ENCODE measurements at regions not wholly inside any gene's neighbourhood (a gene's known extent, or its start where the extent isn't known, plus 50 kb on each side); places are given as distances from the start of the nearest gene placed in this dataset.

DNA sequence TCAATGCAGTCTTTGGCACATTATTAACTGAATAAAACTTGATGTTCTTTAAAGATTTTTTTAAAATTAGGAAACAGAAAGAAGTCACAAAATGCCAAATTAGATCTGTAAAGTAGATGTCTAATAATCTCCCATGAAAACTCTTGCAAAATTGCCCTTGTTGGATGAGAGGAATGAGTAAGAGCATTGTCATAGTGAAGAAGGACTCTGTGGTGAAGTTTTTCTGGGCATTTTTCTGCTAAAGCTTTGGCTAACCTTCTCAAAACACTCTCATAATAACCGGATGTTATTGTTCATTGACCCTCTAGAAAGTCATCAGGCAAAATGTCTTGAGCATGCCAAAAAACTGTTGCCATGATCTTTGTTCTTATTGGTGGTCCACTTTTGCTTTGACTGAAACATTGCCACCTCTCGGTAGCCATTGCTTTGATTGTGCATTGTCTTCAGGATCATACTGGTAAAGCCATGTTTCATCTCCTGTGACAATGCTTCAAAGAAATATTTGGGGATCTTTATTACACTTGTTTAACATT, 549.3 kb downstream of the LIG4 start:
- Histone ChIP-seq H3K27ac (no peak overlapping the region), H3K4me1 (no peaks in the 10 kb centered on the region), H3K4me3 (no peak overlapping the region), H3K36me3 (no peaks in the 10 kb centered on the region), H3K9me3 (no peaks in the 10 kb centered on the region), H3K27me3 (no peaks in the 10 kb centered on the region)
- DNase-seq (ENCODE audit: low spot score) = no peak
- TF ChIP-seq CTCF (IDR thresholded peaks at IDR 0.05) = no peak

DNA sequence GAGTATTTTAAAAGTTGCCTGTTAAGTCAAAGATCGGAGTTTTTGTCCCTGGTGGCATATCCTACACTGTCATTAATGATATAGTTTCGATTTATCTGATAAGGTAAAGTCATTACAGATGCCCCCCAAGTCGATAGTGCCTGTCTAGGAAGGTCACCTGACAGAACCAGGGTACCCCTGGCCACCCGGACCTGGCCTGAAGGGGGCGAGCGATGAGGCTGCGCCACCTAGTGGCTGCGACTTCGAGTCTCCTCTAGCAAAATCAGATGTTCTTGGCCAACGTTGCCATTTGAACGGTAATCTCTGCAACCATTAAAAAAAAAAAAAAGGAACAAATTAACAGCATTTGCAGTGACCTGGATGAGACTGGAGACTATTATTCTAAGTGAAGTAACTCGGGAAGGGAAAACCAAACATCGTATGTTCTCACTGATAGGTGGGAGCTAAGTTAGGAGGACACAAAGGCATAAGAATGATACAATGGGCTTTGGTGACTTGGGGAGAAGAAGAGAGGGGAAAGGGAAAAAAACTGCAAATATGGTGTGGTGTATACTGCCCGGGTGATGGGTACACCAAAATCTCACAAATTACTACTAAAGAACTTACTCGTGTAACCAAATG, 565.1 kb downstream of the LIG4 start:
- H3K27ac ChIP-seq = no peak overlapping the region
- H3K4me1 ChIP-seq = no peaks in the 10 kb centered on the region
- DNase-seq (ENCODE audit: low spot score) = no peak
- H3K27me3 ChIP-seq = no peaks in the 10 kb centered on the region
- H3K9me3 ChIP-seq = no peaks in the 10 kb centered on the region
- peak; percentile 36 to 69 for TF ChIP-seq CTCF (IDR thresholded peaks at IDR 0.05)
- no peaks in the 10 kb centered on the region for H3K36me3 ChIP-seq
- no peak overlapping the region for H3K4me3 ChIP-seq

DNA sequence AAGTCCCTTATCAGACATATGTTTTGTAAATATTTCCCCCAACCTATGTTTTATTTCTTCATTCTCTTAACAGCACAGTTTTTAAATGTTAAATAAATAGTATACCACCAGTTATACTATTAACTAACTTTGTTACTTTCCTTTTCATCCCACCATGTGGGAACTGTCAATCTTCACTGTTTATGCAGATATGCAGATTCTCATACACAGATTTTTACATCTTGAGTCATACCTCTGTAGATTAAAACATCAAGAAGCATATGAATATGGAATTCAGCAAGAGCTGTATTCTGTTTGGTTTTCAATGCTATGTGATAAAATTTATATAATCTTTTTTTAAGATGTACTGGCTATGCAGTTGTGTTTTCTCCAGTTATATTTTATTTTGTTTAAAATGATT, 566.3 kb downstream of the LIG4 start:
- Histone ChIP-seq H3K27ac (no peak overlapping the region), H3K9me3 (no peaks in the 10 kb centered on the region), H3K36me3 (no peaks in the 10 kb centered on the region), H3K4me3 (no peak overlapping the region), H3K4me1 (no peaks in the 10 kb centered on the region), H3K27me3 (no peaks in the 10 kb centered on the region)
- DNase-seq (ENCODE audit: low spot score) = no peak
- TF ChIP-seq CTCF (IDR thresholded peaks at IDR 0.05) = no peak

DNA sequence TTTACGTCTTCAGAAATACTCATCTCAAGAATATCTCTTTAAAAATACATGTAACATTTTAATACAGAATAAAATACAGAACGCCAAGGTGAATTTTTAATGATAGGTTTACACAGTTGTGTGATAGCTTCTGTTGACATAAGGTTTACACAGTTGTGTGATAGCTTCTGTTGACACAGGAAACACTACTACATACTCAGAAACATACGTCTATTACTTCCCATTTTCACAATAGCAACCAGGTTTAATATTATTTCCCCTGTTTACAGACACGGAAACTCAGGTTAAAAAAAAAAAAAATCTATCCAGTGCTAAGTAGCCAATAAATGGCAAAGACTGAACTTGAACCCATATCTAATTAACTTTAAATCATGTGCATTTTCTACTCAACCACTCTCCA, 571.2 kb downstream of the LIG4 start:
- Histone ChIP-seq H3K27ac (no peak overlapping the region), H3K27me3 (no peaks in the 10 kb centered on the region), H3K9me3 (no peaks in the 10 kb centered on the region), H3K4me1 (no peaks in the 10 kb centered on the region), H3K36me3 (no peaks in the 10 kb centered on the region), H3K4me3 (no peak overlapping the region)
- DNase-seq (ENCODE audit: low spot score) = no peak
- TF ChIP-seq CTCF (IDR thresholded peaks at IDR 0.05) = no peak

GRCh38 chr13:107643615-107644014, 571.7 kb downstream of the LIG4 start:
- Histone ChIP-seq H3K36me3 (no peaks in the 10 kb centered on the region), H3K27ac (no peak overlapping the region), H3K4me3 (no peak overlapping the region), H3K4me1 (no peaks in the 10 kb centered on the region), H3K9me3 (no peaks in the 10 kb centered on the region), H3K27me3 (no peaks in the 10 kb centered on the region)
- no peak for DNase-seq (ENCODE audit: low spot score)
- TF ChIP-seq CTCF (IDR thresholded peaks at IDR 0.05) = no peak

GRCh38 chr13:107642831-107643230, 572.5 kb downstream of the LIG4 start:
- no peak overlapping the region for H3K27ac ChIP-seq
- H3K36me3 ChIP-seq = no peaks in the 10 kb centered on the region
- H3K4me1 ChIP-seq = no peaks in the 10 kb centered on the region
- TF ChIP-seq CTCF (IDR thresholded peaks at IDR 0.05) = no peak
- no peak for DNase-seq (ENCODE audit: low spot score)
- H3K27me3 ChIP-seq = no peaks in the 10 kb centered on the region
- no peak overlapping the region for H3K4me3 ChIP-seq
- no peaks in the 10 kb centered on the region for H3K9me3 ChIP-seq
